HCT116 (cell line): ENCODE measurements at regions not wholly inside any gene's neighbourhood (a gene's known extent, or its start where the extent isn't known, plus 50 kb on each side); places are given as distances from the start of the nearest gene placed in this dataset.

Source experiments
- ATAC-seq: fragments of 200-7000 bp; cut with Tn5 transposase; 2 replicates; pipeline ENCODE4 v1.9.1; 2020; ENCODE audit warnings: mild to moderate bottlenecking, moderate library complexity
- BruUV-seq: library from RNA; stranded (reverse); fragments of 400-500 nt; replicated peaks from 2 replicates; lab custom pipeline; 2021; lab: Mats Ljungman, UMichigan
- CTCF ChIA-PET: fragments of 300-600 bp; sonication (Branson Sonifier 250); formaldehyde crosslinking; loops from one replicate; lab custom pipeline; 2021; ENCODE audit warnings: antibody characterized with exemption; lab: Charles Lee
- POLR2A ChIA-PET: fragments of 300-600, 350-600 bp; sonication (Branson Sonifier 250); formaldehyde crosslinking; loops from one replicate; lab custom pipeline; 2021; ENCODE audit warnings: antibody characterized with exemption; lab: Charles Lee
- RAD21 ChIA-PET, 2 experiments: fragments of 300-600 bp; sonication (Branson Sonifier 250); formaldehyde crosslinking; loops; one replicate each; lab custom pipeline; 2023; ENCODE audit warnings: low total read pairs in 2 of 2; ENCODE audit not compliant: uncharacterized antibody in 2 of 2, unreplicated experiment in 2 of 2, low non-redundant PET in 1 of 2; lab: Charles Lee
- DNase-seq: peaks from one replicate; pipeline ENCODE4 v3.0.0-alpha.2; 2010; ENCODE audit warnings: low read depth, low spot score
- H2AFZ ChIP-seq: fragments of 200-600 bp; shearing (Covaris generic), sonication (generic); 2 replicates; pipeline ENCODE4 v1.6.1; 2017; ENCODE audit warnings: low read depth, mixed run types, mixed read lengths, antibody characterized with exemption, low read length; ENCODE audit not compliant: poor library complexity, severe bottlenecking
- H3K27ac ChIP-seq: 2 replicates; pipeline ENCODE4 v1.5.1; 2012; ENCODE audit warnings: low read depth, low read length
- H3K27me3 ChIP-seq: fragments of 200-600 bp; sonication (generic); 2 replicates; pipeline ENCODE4 v1.6.1; 2016; ENCODE audit warnings: mixed run types, low read length, mixed read lengths; ENCODE audit not compliant: insufficient read depth
- H3K36me3 ChIP-seq, 2 experiments: fragments of 200-500 bp in 1 of 2; fragments of 200-600 bp in 1 of 2; sonication (Bioruptor generic) in 1 of 2; sonication (generic) in 1 of 2; 2 replicates each; pipeline versions ENCODE4 v1.5.1 to v1.6.1; 2014 to 2016; ENCODE audit warnings: low read length in 2 of 2, inconsistent platforms in 1 of 2, mixed read lengths in 1 of 2, mixed run types in 1 of 2; ENCODE audit not compliant: insufficient read depth in 2 of 2, control insufficient read depth in 1 of 2
- H3K4me1 ChIP-seq, 2 experiments: fragments of 200-600 bp in 1 of 2; sonication (generic) in 1 of 2; 2 replicates each; pipeline versions ENCODE4 v1.5.1 to v1.6.1; 2012 to 2017; ENCODE audit warnings: low read length in 2 of 2, inconsistent platforms in 1 of 2, mild to moderate bottlenecking in 1 of 2, mixed read lengths in 1 of 2, mixed run types in 1 of 2, moderate library complexity in 1 of 2; ENCODE audit not compliant: insufficient read depth in 2 of 2, control insufficient read depth in 1 of 2
- H3K4me2 ChIP-seq: fragments of 200-600 bp; sonication (generic); 2 replicates; pipeline ENCODE4 v1.6.1; 2017; ENCODE audit warnings: mixed run types, low read length, mixed read lengths
- H3K4me3 ChIP-seq, 2 experiments: fragments of 200-600 bp in 1 of 2; sonication (generic) in 1 of 2; replicated peaks in 1 of 2; 2 replicates each; pipeline ENCODE4 v1.5.1; 2011 to 2016; ENCODE audit warnings: low read length in 2 of 2, control low read depth in 1 of 2, low read depth in 1 of 2, mild to moderate bottlenecking in 1 of 2, mixed read lengths in 1 of 2, mixed run types in 1 of 2
- H3K79me2 ChIP-seq: fragments of 200-600 bp; sonication (generic); 2 replicates; pipeline ENCODE4 v1.6.1; 2017; ENCODE audit warnings: mild to moderate bottlenecking, mixed run types, low read length, moderate library complexity, mixed read lengths; ENCODE audit not compliant: insufficient read depth
- H3K9ac ChIP-seq: fragments of 200-600 bp; sonication (generic); 2 replicates; pipeline ENCODE4 v1.6.1; 2016; ENCODE audit warnings: low read length, mixed read lengths
- H3K9me2 ChIP-seq: fragments of 200-600 bp; sonication (generic), shearing (Covaris generic); 2 replicates; pipeline ENCODE4 v1.6.1; 2017; ENCODE audit warnings: mixed run types, mild to moderate bottlenecking, moderate library complexity; ENCODE audit not compliant: insufficient read depth
- H3K9me3 ChIP-seq, 2 experiments: fragments of 200-500 bp in 1 of 2; fragments of 200-600 bp in 1 of 2; sonication (Bioruptor generic) in 1 of 2; sonication (generic) in 1 of 2; 2 replicates each; pipeline ENCODE4 v1.6.1; 2014 to 2017; ENCODE audit warnings: low read length in 2 of 2, mixed read lengths in 2 of 2, inconsistent platforms in 1 of 2, low read depth in 1 of 2, mild to moderate bottlenecking in 1 of 2, mixed run types in 1 of 2, moderate library complexity in 1 of 2; ENCODE audit not compliant: control insufficient read depth in 1 of 2, insufficient read depth in 1 of 2
- H4K20me1 ChIP-seq: fragments of 200-600 bp; sonication (generic), shearing (Covaris generic); 2 replicates; pipeline ENCODE4 v1.6.1; 2017; ENCODE audit warnings: mixed run types, mild to moderate bottlenecking, moderate library complexity; ENCODE audit not compliant: insufficient read depth
- CBX3 ChIP-seq: IDR thresholded peaks from 2 replicates; pipeline ENCODE4 v1.6.1; 2012; ENCODE audit warnings: low read depth
- EGR1 ChIP-seq: IDR thresholded peaks from 2 replicates; pipeline ENCODE4 v1.6.1; 2012; ENCODE audit warnings: low read depth
- EZH2phosphoT487 ChIP-seq: fragments of 200-600 bp; IDR thresholded peaks from 2 replicates; pipeline ENCODE4 v1.6.1; 2018; ENCODE audit warnings: antibody characterized with exemption, borderline replicate concordance
- FOSL1 ChIP-seq: IDR thresholded peaks from 2 replicates; pipeline ENCODE4 v1.6.1; 2012; ENCODE audit warnings: low read depth
- JUND ChIP-seq: IDR thresholded peaks from 2 replicates; pipeline ENCODE4 v1.6.1; 2012
- POLR2A ChIP-seq: IDR thresholded peaks from 2 replicates; pipeline ENCODE4 v1.7.0; 2011; ENCODE audit warnings: borderline replicate concordance; ENCODE audit not compliant: insufficient read depth, insufficient read length; ENCODE audit errors: extremely low read depth
- POLR2AphosphoS5 ChIP-seq: IDR thresholded peaks from 2 replicates; pipeline ENCODE4 v1.6.1; 2011; ENCODE audit warnings: mild to moderate bottlenecking, low read depth, low read length, moderate library complexity
- SP1 ChIP-seq: IDR thresholded peaks from 2 replicates; pipeline ENCODE4 v1.6.1; 2012; ENCODE audit warnings: low read depth
- TCF7L2 ChIP-seq: IDR thresholded peaks from 2 replicates; pipeline ENCODE4 v1.7.0; 2011; ENCODE audit warnings: borderline replicate concordance, inconsistent platforms; ENCODE audit not compliant: insufficient read depth, insufficient read length; ENCODE audit errors: extremely low read depth
- ZFX ChIP-seq: fragments of 450-650 bp; IDR thresholded peaks from 2 replicates; pipeline ENCODE4 v1.6.1; 2017
- ZNF274 ChIP-seq: fragments of 200-500 bp; sonication (Bioruptor generic); IDR thresholded peaks from 2 replicates; pipeline ENCODE4 v1.6.1; 2014; ENCODE audit warnings: mild to moderate bottlenecking, low read depth, low read length, inconsistent platforms
- intact Hi-C: fragments of 100-400 bp; cut with micrococcal nuclease; formaldehyde crosslinking; loops from 2 replicates; pipeline ENCODE4 v1.10.0; 2022
- TF ChIP-seq, protein P1 (sequence below): IDR thresholded peaks from 2 replicates; pipeline ENCODE4 v1.6.1; 2011; ENCODE audit warnings: mild to moderate bottlenecking, low read length, moderate library complexity; ENCODE audit not compliant: insufficient replicate concordance; ENCODE audit errors: extremely low read depth
- TF ChIP-seq, protein P2 (sequence below): IDR thresholded peaks from 2 replicates; pipeline ENCODE4 v1.6.1; 2012
- TF ChIP-seq, protein P3 (sequence below): IDR thresholded peaks from 2 replicates; pipeline ENCODE4 v1.6.1; 2012; ENCODE audit warnings: low read depth

DNA sequence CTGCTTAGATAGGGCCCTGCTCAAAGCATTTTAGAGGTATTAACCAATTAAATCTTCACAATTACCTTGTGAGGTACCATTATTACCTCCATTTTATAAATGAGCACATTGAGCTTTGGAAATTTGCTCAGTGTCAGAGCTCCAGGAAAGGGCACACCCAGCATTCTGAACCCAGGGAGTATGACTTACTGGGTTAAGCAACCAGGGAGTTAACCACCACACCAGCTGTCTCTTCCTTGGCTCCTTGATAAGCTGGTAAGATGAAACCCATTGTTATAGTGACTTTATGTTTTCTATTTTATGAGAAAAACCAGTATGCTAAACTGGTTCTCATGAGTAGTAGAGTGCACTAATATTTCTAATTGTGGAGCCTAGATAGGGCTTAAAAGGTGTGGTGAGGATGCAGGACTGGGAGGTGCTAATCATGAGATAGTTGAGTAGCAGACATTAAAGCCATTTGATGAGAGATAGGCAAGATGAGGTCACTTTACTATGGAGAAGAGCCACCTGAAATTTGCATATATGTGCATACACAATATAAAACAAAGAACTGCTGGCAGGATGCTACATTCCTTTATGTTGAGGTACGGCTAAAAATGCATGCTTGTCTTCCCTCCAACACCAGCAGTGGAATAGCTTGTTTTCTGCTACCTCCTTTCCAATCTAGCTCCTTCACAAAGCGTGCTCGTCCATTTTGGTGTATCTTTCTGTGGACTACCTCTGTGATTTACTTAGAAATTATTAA lies 556.1 kb downstream of the SPRY1 start:
- no peak overlapping the region for H3K4me3 ChIP-seq
- no peak overlapping the region for H3K9ac ChIP-seq
- H3K9me3 ChIP-seq, result no peaks in the 10 kb centered on the region
- CTCF ChIA-PET, result no interaction called here
- no peaks in the 10 kb centered on the region for H3K4me1 ChIP-seq
- no TSS peak for BruUV-seq
- intact Hi-C loops, result no loop called here
- no peak for TF ChIP-seq JUND
- TF ChIP-seq ZFX, result no peak
- TF ChIP-seq POLR2A, result no peak
- TF ChIP-seq ZNF274, result no peak
- TF ChIP-seq, protein P1, sequence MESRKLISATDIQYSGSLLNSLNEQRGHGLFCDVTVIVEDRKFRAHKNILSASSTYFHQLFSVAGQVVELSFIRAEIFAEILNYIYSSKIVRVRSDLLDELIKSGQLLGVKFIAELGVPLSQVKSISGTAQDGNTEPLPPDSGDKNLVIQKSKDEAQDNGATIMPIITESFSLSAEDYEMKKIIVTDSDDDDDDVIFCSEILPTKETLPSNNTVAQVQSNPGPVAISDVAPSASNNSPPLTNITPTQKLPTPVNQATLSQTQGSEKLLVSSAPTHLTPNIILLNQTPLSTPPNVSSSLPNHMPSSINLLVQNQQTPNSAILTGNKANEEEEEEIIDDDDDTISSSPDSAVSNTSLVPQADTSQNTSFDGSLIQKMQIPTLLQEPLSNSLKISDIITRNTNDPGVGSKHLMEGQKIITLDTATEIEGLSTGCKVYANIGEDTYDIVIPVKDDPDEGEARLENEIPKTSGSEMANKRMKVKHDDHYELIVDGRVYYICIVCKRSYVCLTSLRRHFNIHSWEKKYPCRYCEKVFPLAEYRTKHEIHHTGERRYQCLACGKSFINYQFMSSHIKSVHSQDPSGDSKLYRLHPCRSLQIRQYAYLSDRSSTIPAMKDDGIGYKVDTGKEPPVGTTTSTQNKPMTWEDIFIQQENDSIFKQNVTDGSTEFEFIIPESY, result no peak
- TF ChIP-seq, protein P2, sequence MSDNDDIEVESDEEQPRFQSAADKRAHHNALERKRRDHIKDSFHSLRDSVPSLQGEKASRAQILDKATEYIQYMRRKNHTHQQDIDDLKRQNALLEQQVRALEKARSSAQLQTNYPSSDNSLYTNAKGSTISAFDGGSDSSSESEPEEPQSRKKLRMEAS, result no peak
- no peak for TF ChIP-seq CBX3
- no peak for TF ChIP-seq EGR1
- no peak for TF ChIP-seq POLR2AphosphoS5
- TF ChIP-seq TCF7L2, result no peak
- no peak for TF ChIP-seq EZH2phosphoT487
- no peak for TF ChIP-seq FOSL1
- TF ChIP-seq, protein P3, sequence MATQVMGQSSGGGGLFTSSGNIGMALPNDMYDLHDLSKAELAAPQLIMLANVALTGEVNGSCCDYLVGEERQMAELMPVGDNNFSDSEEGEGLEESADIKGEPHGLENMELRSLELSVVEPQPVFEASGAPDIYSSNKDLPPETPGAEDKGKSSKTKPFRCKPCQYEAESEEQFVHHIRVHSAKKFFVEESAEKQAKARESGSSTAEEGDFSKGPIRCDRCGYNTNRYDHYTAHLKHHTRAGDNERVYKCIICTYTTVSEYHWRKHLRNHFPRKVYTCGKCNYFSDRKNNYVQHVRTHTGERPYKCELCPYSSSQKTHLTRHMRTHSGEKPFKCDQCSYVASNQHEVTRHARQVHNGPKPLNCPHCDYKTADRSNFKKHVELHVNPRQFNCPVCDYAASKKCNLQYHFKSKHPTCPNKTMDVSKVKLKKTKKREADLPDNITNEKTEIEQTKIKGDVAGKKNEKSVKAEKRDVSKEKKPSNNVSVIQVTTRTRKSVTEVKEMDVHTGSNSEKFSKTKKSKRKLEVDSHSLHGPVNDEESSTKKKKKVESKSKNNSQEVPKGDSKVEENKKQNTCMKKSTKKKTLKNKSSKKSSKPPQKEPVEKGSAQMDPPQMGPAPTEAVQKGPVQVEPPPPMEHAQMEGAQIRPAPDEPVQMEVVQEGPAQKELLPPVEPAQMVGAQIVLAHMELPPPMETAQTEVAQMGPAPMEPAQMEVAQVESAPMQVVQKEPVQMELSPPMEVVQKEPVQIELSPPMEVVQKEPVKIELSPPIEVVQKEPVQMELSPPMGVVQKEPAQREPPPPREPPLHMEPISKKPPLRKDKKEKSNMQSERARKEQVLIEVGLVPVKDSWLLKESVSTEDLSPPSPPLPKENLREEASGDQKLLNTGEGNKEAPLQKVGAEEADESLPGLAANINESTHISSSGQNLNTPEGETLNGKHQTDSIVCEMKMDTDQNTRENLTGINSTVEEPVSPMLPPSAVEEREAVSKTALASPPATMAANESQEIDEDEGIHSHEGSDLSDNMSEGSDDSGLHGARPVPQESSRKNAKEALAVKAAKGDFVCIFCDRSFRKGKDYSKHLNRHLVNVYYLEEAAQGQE, result no peak
- TF ChIP-seq SP1, result no peak
- RAD21 ChIA-PET, result no interaction called here
- ATAC-seq, result no peak
- no peak for DNase-seq
- no peaks in the 10 kb centered on the region for H3K79me2 ChIP-seq
- H3K9me2 ChIP-seq, result no peaks in the 10 kb centered on the region
- no peaks in the 10 kb centered on the region for H3K27me3 ChIP-seq
- POLR2A ChIA-PET, result no interaction called here
- no peak overlapping the region for H3K4me2 ChIP-seq
- no peaks in the 10 kb centered on the region for H3K36me3 ChIP-seq
- H4K20me1 ChIP-seq, result no peaks in the 10 kb centered on the region
- H2AFZ ChIP-seq, result no peak overlapping the region
- no peak overlapping the region for H3K27ac ChIP-seq
